ENCODE measurements at regions not wholly inside any gene's neighbourhood (a gene's known extent, or its start where the extent isn't known, plus 50 kb on each side); places are given as distances from the start of the nearest gene placed in this dataset.

GRCh38 chr6:48610846-48611245 is 499.8 kb upstream of the PTCHD4 start:
- TF ChIP-seq SPI1 (IDR thresholded peaks at IDR 0.05; ENCODE audit: borderline replicate concordance, low read depth) = no peak
- TF ChIP-seq GABPA (IDR thresholded peaks at IDR 0.05; ENCODE audit: low read depth) = no peak
- TF ChIP-seq POLR2AphosphoS5 (IDR thresholded peaks at IDR 0.05; ENCODE audit: low read depth) = no peak
- TF ChIP-seq, protein P1, sequence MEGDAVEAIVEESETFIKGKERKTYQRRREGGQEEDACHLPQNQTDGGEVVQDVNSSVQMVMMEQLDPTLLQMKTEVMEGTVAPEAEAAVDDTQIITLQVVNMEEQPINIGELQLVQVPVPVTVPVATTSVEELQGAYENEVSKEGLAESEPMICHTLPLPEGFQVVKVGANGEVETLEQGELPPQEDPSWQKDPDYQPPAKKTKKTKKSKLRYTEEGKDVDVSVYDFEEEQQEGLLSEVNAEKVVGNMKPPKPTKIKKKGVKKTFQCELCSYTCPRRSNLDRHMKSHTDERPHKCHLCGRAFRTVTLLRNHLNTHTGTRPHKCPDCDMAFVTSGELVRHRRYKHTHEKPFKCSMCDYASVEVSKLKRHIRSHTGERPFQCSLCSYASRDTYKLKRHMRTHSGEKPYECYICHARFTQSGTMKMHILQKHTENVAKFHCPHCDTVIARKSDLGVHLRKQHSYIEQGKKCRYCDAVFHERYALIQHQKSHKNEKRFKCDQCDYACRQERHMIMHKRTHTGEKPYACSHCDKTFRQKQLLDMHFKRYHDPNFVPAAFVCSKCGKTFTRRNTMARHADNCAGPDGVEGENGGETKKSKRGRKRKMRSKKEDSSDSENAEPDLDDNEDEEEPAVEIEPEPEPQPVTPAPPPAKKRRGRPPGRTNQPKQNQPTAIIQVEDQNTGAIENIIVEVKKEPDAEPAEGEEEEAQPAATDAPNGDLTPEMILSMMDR (IDR thresholded peaks at IDR 0.05; ENCODE audit: insufficient read depth, low read length) = no peak
- TF ChIP-seq REST (IDR thresholded peaks at IDR 0.05; ENCODE audit: insufficient replicate concordance, low read depth) = no peak
- Histone ChIP-seq H3K27ac (replicated peaks) (no peak overlapping the region), H3K4me3 (replicated peaks; ENCODE audit: insufficient read depth, low read length) (no peak overlapping the region), H3K27me3 (ENCODE audit: insufficient read depth, poor library complexity, severe bottlenecking) (no peaks in the 10 kb centered on the region)
- DNase-seq (ENCODE audit: low read depth in 1 of 2, low spot score in 1 of 2) = no peak

DNA sequence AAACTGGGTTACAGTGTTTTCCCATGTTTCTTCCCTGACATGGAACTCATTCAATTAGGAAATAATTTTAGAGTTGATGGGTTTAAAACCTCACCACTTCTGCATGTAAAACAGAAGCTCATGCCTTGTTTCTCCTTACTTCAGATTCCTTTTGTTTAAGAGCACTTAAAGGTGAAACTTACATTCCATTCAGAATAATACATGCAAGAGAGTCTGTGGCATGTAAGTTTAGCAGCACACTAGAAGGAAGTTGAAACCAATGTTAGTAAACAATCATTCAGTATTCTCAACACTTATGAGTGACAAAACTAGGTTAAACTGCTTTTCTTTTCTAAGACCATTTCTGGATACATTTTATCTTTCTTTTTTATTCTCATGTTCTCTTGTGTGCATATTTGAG is 495.6 kb upstream of the PTCHD4 start:
- Histone ChIP-seq H3K4me3 (replicated peaks; ENCODE audit: insufficient read depth, low read length) (no peak overlapping the region), H3K27ac (replicated peaks) (no peak overlapping the region), H3K27me3 (ENCODE audit: insufficient read depth, poor library complexity, severe bottlenecking) (no peaks in the 10 kb centered on the region)
- no peak for TF ChIP-seq SPI1 (IDR thresholded peaks at IDR 0.05; ENCODE audit: borderline replicate concordance, low read depth)
- no peak for TF ChIP-seq REST (IDR thresholded peaks at IDR 0.05; ENCODE audit: insufficient replicate concordance, low read depth)
- TF ChIP-seq GABPA (IDR thresholded peaks at IDR 0.05; ENCODE audit: low read depth) = no peak
- TF ChIP-seq POLR2AphosphoS5 (IDR thresholded peaks at IDR 0.05; ENCODE audit: low read depth) = no peak
- TF ChIP-seq, protein P1 (IDR thresholded peaks at IDR 0.05; ENCODE audit: insufficient read depth, low read length) = no peak
- DNase-seq (ENCODE audit: low read depth in 1 of 2, low spot score in 1 of 2) = no peak

- DNase-seq (ENCODE audit: low read depth in 1 of 2, low spot score in 1 of 2) = no peak
- no peak for TF ChIP-seq REST (IDR thresholded peaks at IDR 0.05; ENCODE audit: insufficient replicate concordance, low read depth)
- TF ChIP-seq SPI1 (IDR thresholded peaks at IDR 0.05; ENCODE audit: borderline replicate concordance, low read depth) = no peak
- TF ChIP-seq, protein P1 (IDR thresholded peaks at IDR 0.05; ENCODE audit: insufficient read depth, low read length) = no peak
- TF ChIP-seq GABPA (IDR thresholded peaks at IDR 0.05; ENCODE audit: low read depth) = no peak
- TF ChIP-seq POLR2AphosphoS5 (IDR thresholded peaks at IDR 0.05; ENCODE audit: low read depth) = no peak
- H3K4me3 ChIP-seq (replicated peaks; ENCODE audit: insufficient read depth, low read length) = no peak overlapping the region
- H3K27ac ChIP-seq (replicated peaks) = no peak overlapping the region
- no peaks in the 10 kb centered on the region for H3K27me3 ChIP-seq (ENCODE audit: insufficient read depth, poor library complexity, severe bottlenecking)
Measured at GRCh38 chr6:48597951-48598350, 487.0 kb upstream of the PTCHD4 start.
